Keratinocyte (primary cell): ENCODE measurements at regions not wholly inside any gene's neighbourhood (a gene's known extent, or its start where the extent isn't known, plus 50 kb on each side); places are given as distances from the start of the nearest gene placed in this dataset.

Experiments used
- DNase-seq: peaks from one replicate; pipeline ENCODE4 v3.0.0-alpha.2; 2011; ENCODE audit warnings: low read depth, missing footprints, low spot score
- FAIRE-seq: peaks from 2 replicates; lab custom pipeline; 2011; peaks lifted over from hg19 to GRCh38; lab: Jason Lieb, UNC
- H2AFZ ChIP-seq: 2 replicates; pipeline ENCODE4 v1.6.0; 2012; ENCODE audit warnings: low read length, control low read depth, inconsistent platforms; ENCODE audit not compliant: control insufficient read depth
- H3K27ac ChIP-seq: 2 replicates; pipeline ENCODE4 v1.5.1; 2011; ENCODE audit warnings: low read length; ENCODE audit not compliant: control insufficient read depth, insufficient read depth
- H3K27me3 ChIP-seq: 3 replicates; pipeline ENCODE4 v1.6.0; 2011; ENCODE audit warnings: low read length; ENCODE audit not compliant: control insufficient read depth, insufficient read depth; ENCODE audit errors: extremely low read depth
- H3K36me3 ChIP-seq, 2 experiments: 2 replicates in 1 of 2; 3 replicates in 1 of 2; pipeline ENCODE4 v1.5.1; 2011; ENCODE audit warnings: low read length in 2 of 2, mild to moderate bottlenecking in 1 of 2; ENCODE audit not compliant: control insufficient read depth in 2 of 2, insufficient read depth in 2 of 2; ENCODE audit errors: extremely low read depth in 1 of 2
- H3K4me1 ChIP-seq: 3 replicates; pipeline ENCODE4 v1.5.1; 2011; ENCODE audit warnings: low read length; ENCODE audit not compliant: control insufficient read depth, insufficient read depth; ENCODE audit errors: extremely low read depth
- H3K4me2 ChIP-seq: 3 replicates; pipeline ENCODE4 v1.6.0; 2011; ENCODE audit warnings: low read depth, low read length; ENCODE audit not compliant: control insufficient read depth, insufficient read depth; ENCODE audit errors: extremely low read depth
- H3K4me3 ChIP-seq, 3 experiments: fragments of 200-600 bp in 1 of 3; sonication (generic) in 1 of 3; 2 replicates in 2 of 3; 3 replicates in 1 of 3; pipeline ENCODE4 v1.5.1; 2011 to 2016; ENCODE audit warnings: low read length in 3 of 3, mild to moderate bottlenecking in 3 of 3, control low read depth in 2 of 3, inconsistent platforms in 1 of 3, low read depth in 1 of 3, mixed read lengths in 1 of 3, mixed run types in 1 of 3, moderate library complexity in 1 of 3; ENCODE audit not compliant: control insufficient read depth in 2 of 3, insufficient read depth in 2 of 3; ENCODE audit errors: extremely low read depth in 1 of 3
- H3K79me2 ChIP-seq: 2 replicates; pipeline ENCODE4 v1.6.0; 2012; ENCODE audit warnings: low read length; ENCODE audit not compliant: control insufficient read depth, insufficient read depth
- H3K9ac ChIP-seq: 3 replicates; pipeline ENCODE4 v1.6.0; 2011; ENCODE audit warnings: low read length; ENCODE audit not compliant: control insufficient read depth, insufficient read depth; ENCODE audit errors: extremely low read depth
- H3K9me1 ChIP-seq: 3 replicates; pipeline ENCODE4 v1.6.0; 2011; ENCODE audit warnings: low read length; ENCODE audit not compliant: control insufficient read depth, insufficient read depth; ENCODE audit errors: extremely low read depth
- H3K9me3 ChIP-seq: 2 replicates; pipeline ENCODE4 v1.5.1; 2012; ENCODE audit warnings: low read depth, low read length; ENCODE audit not compliant: control insufficient read depth
- H4K20me1 ChIP-seq: 3 replicates; pipeline ENCODE4 v1.6.0; 2011; ENCODE audit warnings: low read length; ENCODE audit not compliant: control insufficient read depth, insufficient read depth; ENCODE audit errors: extremely low read depth
- EZH2 ChIP-seq: IDR thresholded peaks from one replicate; pipeline ENCODE4 v1.6.1; 2012; ENCODE audit warnings: inconsistent platforms, mild to moderate bottlenecking, low read length, moderate library complexity
- dilution Hi-C: fragments of 300-500 bp; cut with MboI; formaldehyde crosslinking; loops from one replicate; pipeline ENCODE4 v1.7.0; 2020; ENCODE audit warnings: low sequenced_read_pairs; ENCODE audit not compliant: extremely low pct_ligation_motif_present
- TF ChIP-seq, protein P1 (sequence below), 3 experiments: IDR thresholded peaks in 1 of 3; conservative IDR thresholded peaks in 1 of 3; optimal IDR thresholded peaks in 1 of 3; 2 replicates in 2 of 3; 3 replicates in 1 of 3; pipeline versions ENCODE3 to v1.5.1; 2011; ENCODE audit warnings: low read length in 3 of 3, mild to moderate bottlenecking in 3 of 3, moderate library complexity in 2 of 3, control low read depth in 1 of 3, inconsistent platforms in 1 of 3; ENCODE audit not compliant: insufficient read depth in 2 of 3; ENCODE audit errors: extremely low read depth in 1 of 3

GRCh38 chr1:181992072-181992471 is 69.4 kb downstream of the ZNF648 start:
- H3K9me3 ChIP-seq, result no peaks in the 10 kb centered on the region
- FAIRE-seq (no peak), DNase-seq (no peak)
- no peak overlapping the region for H3K9ac ChIP-seq
- no peaks in the 10 kb centered on the region for H3K9me1 ChIP-seq
- H3K4me1 ChIP-seq, result no peaks in the 10 kb centered on the region
- H2AFZ ChIP-seq, result no peak overlapping the region
- no peak overlapping the region for H3K27ac ChIP-seq
- no peaks in the 10 kb centered on the region for H3K79me2 ChIP-seq
- no peaks in the 10 kb centered on the region for H4K20me1 ChIP-seq
- dilution Hi-C loops, result no loop called here
- H3K4me2 ChIP-seq, result no peak overlapping the region
- H3K4me3 ChIP-seq, result no peak overlapping the region
- no peaks in the 10 kb centered on the region for H3K36me3 ChIP-seq
- peaks cover 5% of the 10 kb centered on the region for H3K27me3 ChIP-seq
- TF ChIP-seq, protein P1, sequence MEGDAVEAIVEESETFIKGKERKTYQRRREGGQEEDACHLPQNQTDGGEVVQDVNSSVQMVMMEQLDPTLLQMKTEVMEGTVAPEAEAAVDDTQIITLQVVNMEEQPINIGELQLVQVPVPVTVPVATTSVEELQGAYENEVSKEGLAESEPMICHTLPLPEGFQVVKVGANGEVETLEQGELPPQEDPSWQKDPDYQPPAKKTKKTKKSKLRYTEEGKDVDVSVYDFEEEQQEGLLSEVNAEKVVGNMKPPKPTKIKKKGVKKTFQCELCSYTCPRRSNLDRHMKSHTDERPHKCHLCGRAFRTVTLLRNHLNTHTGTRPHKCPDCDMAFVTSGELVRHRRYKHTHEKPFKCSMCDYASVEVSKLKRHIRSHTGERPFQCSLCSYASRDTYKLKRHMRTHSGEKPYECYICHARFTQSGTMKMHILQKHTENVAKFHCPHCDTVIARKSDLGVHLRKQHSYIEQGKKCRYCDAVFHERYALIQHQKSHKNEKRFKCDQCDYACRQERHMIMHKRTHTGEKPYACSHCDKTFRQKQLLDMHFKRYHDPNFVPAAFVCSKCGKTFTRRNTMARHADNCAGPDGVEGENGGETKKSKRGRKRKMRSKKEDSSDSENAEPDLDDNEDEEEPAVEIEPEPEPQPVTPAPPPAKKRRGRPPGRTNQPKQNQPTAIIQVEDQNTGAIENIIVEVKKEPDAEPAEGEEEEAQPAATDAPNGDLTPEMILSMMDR (optimal IDR thresholded peaks at IDR 0.05 in 1 of 3, IDR thresholded peaks at IDR 0.05 in 1 of 3, conservative IDR thresholded peaks at IDR 0.05 in 1 of 3; ENCODE audit: extremely low read depth in 1 of 3, insufficient read depth in 2 of 3, low read length in 3 of 3), result no peak
- no peak for TF ChIP-seq EZH2

DNA sequence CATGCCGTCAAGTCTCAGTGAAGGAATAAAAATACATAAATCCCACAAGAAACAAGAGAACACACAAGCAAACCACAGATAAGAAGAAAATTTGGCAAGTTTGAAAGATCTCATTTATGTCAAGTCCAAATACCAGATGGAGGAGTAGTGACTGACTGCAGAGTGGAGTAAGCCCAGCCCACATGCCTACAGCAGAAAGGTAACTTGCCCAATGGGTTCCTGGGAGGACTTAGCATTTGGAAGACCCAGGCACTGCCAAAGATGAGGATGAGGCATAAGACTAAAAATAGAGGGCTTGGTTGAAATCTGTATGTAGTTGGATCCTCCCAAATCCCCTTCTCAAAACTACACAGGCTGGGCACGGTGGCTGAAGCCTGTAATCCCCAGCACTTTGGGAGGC is 70.8 kb downstream of the ZNF648 start:
- H3K9me3 ChIP-seq, result no peaks in the 10 kb centered on the region
- TF ChIP-seq, protein P1 (optimal IDR thresholded peaks at IDR 0.05 in 1 of 3, IDR thresholded peaks at IDR 0.05 in 1 of 3, conservative IDR thresholded peaks at IDR 0.05 in 1 of 3; ENCODE audit: extremely low read depth in 1 of 3, insufficient read depth in 2 of 3, low read length in 3 of 3), result no peak
- TF ChIP-seq EZH2, result no peak
- no peak overlapping the region for H3K4me2 ChIP-seq
- no peaks in the 10 kb centered on the region for H3K36me3 ChIP-seq
- H4K20me1 ChIP-seq, result no peaks in the 10 kb centered on the region
- H3K79me2 ChIP-seq, result no peaks in the 10 kb centered on the region
- no peaks in the 10 kb centered on the region for H3K9me1 ChIP-seq
- dilution Hi-C loops, result no loop called here
- H3K9ac ChIP-seq, result no peak overlapping the region
- FAIRE-seq, result no peak
- no peaks in the 10 kb centered on the region for H3K27me3 ChIP-seq
- no peak overlapping the region for H3K4me3 ChIP-seq
- H2AFZ ChIP-seq, result no peak overlapping the region
- H3K27ac ChIP-seq, result no peak overlapping the region
- DNase-seq, result no peak
- H3K4me1 ChIP-seq, result no peaks in the 10 kb centered on the region
